AG09309 (cell line): ENCODE measurements at regions not wholly inside any gene's neighbourhood (a gene's known extent, or its start where the extent isn't known, plus 50 kb on each side); places are given as distances from the start of the nearest gene placed in this dataset.

Source experiments
- DNase-seq: peaks from one replicate; pipeline ENCODE4 v3.0.0-alpha.2; 2010; ENCODE audit warnings: low read depth
- H3K4me3 ChIP-seq: 2 replicates; pipeline ENCODE4 v1.5.1; 2011; ENCODE audit warnings: mild to moderate bottlenecking, low read depth, low read length, moderate library complexity; ENCODE audit not compliant: control insufficient read depth
- TF ChIP-seq, protein P1 (sequence below): IDR thresholded peaks from 2 replicates; pipeline ENCODE4 v1.5.1; 2011; ENCODE audit warnings: mild to moderate bottlenecking, low read depth, low read length, inconsistent platforms; ENCODE audit not compliant: insufficient read depth, control insufficient read depth; ENCODE audit errors: missing control alignments

DNA sequence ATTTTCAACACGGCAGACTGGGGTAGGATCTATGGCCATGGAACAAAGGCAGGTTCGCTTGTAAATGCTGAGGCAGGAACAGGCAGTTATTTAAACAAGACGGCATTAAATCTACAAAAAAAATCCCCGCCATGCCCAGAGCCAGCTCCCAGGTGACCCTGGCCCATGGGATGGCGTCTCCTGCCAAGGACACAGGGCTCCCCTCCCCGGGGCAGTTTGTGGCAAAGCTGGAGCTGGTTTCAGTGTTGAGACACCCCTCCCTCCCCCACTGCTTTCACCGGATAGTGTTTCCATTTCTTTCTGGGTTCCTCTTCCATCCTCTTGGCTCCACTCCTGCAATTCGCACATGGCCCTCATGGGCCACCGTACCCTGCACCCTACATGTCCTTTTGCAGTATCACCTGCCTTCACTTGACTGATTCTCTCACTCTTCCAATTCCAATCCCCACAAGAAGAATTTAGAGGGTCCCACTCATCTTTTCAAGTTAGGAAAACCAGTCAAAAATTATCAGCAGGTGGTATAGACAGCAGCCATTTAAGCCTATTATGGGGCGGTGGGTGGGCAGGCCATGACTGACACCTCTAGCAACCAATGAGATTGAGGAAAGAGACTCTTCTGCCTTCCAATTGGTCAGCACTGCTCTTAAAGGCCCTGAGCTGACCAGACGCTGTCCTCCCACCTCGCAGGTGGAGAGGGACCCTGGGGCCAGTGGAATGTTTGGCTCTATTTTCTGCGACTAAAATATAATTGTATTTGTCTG lies 52.0 kb downstream of the OLIG1 start:
- H3K4me3 ChIP-seq: no peak overlapping the region
- TF ChIP-seq, protein P1, sequence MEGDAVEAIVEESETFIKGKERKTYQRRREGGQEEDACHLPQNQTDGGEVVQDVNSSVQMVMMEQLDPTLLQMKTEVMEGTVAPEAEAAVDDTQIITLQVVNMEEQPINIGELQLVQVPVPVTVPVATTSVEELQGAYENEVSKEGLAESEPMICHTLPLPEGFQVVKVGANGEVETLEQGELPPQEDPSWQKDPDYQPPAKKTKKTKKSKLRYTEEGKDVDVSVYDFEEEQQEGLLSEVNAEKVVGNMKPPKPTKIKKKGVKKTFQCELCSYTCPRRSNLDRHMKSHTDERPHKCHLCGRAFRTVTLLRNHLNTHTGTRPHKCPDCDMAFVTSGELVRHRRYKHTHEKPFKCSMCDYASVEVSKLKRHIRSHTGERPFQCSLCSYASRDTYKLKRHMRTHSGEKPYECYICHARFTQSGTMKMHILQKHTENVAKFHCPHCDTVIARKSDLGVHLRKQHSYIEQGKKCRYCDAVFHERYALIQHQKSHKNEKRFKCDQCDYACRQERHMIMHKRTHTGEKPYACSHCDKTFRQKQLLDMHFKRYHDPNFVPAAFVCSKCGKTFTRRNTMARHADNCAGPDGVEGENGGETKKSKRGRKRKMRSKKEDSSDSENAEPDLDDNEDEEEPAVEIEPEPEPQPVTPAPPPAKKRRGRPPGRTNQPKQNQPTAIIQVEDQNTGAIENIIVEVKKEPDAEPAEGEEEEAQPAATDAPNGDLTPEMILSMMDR: no peak
- DNase-seq: no peak

DNA sequence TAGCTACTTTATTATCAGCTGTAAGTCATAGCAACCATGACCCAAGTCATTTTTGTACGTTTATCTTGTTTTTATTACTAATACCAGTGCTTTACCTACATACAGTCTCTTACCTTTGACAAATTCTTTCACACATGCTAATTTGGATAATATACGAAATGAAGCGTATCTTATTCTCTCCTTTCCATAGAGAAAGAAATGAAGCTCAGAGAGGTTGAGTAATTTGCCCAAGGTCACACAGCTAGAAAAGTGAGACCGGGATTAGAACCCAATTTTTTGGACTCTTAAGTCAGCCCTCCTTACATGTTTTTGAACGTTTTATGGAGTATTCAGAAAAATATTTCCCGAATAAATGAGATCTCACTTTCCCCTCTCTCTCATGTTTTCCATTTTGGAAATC lies 52.6 kb downstream of the OLIG1 start:
- no peak for DNase-seq
- TF ChIP-seq, protein P1: no peak
- H3K4me3 ChIP-seq: no peak overlapping the region

DNA sequence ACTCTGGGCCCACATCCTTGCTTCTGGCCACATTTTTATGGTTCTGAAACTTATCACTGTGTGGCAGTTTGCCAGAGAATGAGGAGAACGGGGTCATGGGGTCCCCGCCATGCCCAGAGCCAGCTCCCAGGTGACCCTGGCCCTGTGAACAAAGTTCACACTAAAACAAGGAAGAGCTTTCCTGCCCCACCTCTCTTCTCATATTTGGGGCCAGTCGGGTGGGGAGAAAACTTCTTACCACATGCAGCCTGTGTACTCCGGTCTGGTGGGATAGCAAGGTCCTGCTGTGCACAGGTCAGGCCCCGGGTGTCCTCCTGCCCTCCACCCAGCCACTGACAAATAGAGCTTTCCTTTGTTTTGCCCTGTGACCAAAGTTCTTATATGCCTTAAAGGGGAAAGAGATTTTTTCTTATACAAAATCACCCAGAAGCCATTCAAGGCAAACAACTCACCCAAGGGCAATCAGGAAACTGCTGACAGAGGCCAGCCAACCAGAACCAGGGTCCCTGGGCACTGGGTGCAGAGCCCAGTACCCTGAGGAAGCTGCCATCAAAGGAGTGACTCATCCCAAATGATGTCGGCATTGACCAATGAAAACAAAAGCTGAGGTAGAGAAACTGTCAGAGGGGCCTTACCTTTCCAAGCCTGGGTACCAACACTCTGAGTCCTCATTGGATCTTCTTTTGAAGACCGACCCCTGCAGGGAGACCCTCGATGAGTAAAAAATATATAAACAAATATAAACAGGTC lies 53.6 kb downstream of the OLIG1 start:
- H3K4me3 ChIP-seq: no peak overlapping the region
- DNase-seq: no peak
- TF ChIP-seq, protein P1: no peak

DNA sequence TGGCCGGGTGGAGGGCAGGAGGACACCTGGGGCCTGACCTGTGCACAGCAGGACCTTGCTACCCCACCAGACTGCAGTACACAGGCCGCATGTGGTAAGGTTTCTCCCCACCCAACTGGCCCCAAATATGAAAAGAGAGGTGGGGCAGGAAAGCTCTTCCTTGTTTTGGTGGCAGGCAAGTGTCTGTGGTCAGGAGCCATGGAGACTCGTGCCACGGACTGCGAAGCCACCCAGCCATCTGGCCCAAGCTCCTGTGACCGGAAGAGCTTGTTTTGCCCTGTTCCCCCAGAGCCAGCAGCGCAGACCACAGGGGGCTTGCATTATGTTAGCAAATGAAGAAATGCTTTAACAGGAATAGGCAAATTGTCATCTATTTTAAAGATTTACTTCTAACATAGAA lies 54.9 kb downstream of the OLIG1 start:
- TF ChIP-seq, protein P1: no peak
- H3K4me3 ChIP-seq: no peak overlapping the region
- DNase-seq: no peak

DNA sequence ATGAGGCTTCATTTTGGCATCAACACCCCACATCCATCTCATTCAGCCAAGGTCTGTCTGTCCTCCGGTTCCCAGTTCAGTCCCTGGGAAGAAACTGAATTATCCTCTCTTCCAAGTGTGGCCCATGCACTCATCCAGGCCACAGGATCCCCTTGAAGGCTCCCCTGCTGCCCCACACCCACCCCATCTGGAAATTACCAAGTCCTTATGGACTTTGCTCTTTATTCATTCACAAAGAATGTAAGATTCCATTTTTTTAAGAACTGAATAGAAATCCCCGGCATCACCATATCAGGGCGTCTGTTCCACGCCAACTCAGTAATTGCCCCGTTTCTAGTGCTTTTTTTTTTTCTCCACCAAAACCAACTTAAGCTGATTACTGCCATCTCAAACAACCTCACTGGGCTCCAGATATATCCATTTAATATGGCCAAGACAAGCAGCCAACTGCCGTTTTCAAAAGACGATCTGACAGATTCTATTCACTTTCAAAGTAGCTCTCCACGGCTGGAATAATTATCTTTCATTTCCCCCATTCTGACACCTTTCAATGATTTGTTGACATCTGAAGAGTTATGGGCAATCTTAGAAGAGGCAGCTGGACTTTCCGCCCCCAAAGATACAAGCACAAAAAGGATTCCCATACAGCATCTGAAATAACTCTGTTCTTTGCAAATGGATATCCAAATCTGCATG lies 55.9 kb downstream of the OLIG1 start:
- TF ChIP-seq, protein P1: no peak
- no peak overlapping the region for H3K4me3 ChIP-seq
- DNase-seq: no peak

DNA sequence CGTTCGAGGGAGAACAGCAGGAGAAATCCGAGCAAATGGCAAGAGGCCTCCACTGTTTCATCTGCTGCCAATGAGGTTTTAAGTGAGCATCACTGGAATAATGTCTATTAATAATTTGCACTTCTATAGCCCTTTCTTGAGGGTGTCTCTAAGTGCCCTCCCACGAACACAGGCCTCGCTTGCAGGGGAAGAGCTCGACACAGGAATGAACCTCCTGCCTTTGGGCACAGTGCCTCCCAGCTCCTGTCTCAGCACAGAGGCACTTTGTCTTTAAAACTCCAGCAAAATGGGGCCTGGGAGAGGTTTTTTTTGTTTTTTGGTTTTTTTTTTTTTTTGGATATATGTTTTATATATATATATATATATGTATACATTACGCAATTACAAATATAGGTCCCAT lies 56.6 kb downstream of the OLIG1 start:
- TF ChIP-seq, protein P1: no peak

More for the DNA sequence above, 56.6 kb downstream of the OLIG1 start:
- no peak overlapping the region for H3K4me3 ChIP-seq
- DNase-seq: no peak
